ENCODE measurements at regions not wholly inside any gene's neighbourhood (a gene's known extent, or its start where the extent isn't known, plus 50 kb on each side); places are given as distances from the start of the nearest gene placed in this dataset.
A peak's percentile ranks its signal among the peaks of the same experiment; 100 is the strongest.

GRCh38 chr19:29107831-29108230 lies 105.1 kb downstream of the UQCRFS1 start:
- WGBS, 4 donors: 60 to 65% (median 61%) methylated on average over 6 of the region's 6 CpGs
- intact Hi-C loops (cut with DNase I): no loop called here
- DNase-seq: no peak
- no peaks in the 10 kb centered on the region for H3K36me3 ChIP-seq
- peaks cover 0 to 11% (median 0%) of the 10 kb centered on the region in 9 donors for H3K27me3 ChIP-seq
- no peaks in the 10 kb centered on the region for H3K9me3 ChIP-seq
- no peaks in the 10 kb centered on the region for H3K4me1 ChIP-seq
- no peak for TF ChIP-seq POLR2A (IDR thresholded peaks at IDR 0.05)
- no peak for TF ChIP-seq CTCF (IDR thresholded peaks at IDR 0.05)
- no peak overlapping the region for H3K27ac ChIP-seq
- no peak overlapping the region for H3K4me3 ChIP-seq
- ATAC-seq: no peak

- 71 to 86% (median 81%) methylated on average over 7 of the region's 7 CpGs for WGBS, 4 donors
- no peak for TF ChIP-seq CTCF (IDR thresholded peaks at IDR 0.05)
- Histone ChIP-seq H3K27me3 (peaks cover 0 to 11% (median 0%) of the 10 kb centered on the region in 9 donors), H3K4me1 (no peaks in the 10 kb centered on the region), H3K27ac (no peak overlapping the region), H3K9me3 (no peaks in the 10 kb centered on the region), H3K36me3 (no peaks in the 10 kb centered on the region), H3K4me3 (no peak overlapping the region)
- intact Hi-C loops (cut with DNase I): no loop called here
- ATAC-seq: no peak
- no peak for DNase-seq
Observed at GRCh38 chr19:29106346-29106885, 106.5 kb downstream of the UQCRFS1 start.

- DNase-seq: no peak
- Histone ChIP-seq H3K4me1 (no peaks in the 10 kb centered on the region), H3K27ac (no peak overlapping the region), H3K36me3 (no peaks in the 10 kb centered on the region), H3K9me3 (no peaks in the 10 kb centered on the region), H3K27me3 (peaks cover 0 to 11% (median 0%) of the 10 kb centered on the region in 9 donors), H3K4me3 (no peak overlapping the region)
- WGBS, 4 donors: 60 to 64% (median 61%) methylated on average over 11 of the region's 11 CpGs
- ATAC-seq: no peak
- TF ChIP-seq CTCF (IDR thresholded peaks at IDR 0.05): no peak
- intact Hi-C loops (cut with DNase I): no loop called here
Observed at GRCh38 chr19:29105629-29106292, 107.2 kb downstream of the UQCRFS1 start.

- H3K4me3 ChIP-seq: no peak overlapping the region
- H3K36me3 ChIP-seq: no peaks in the 10 kb centered on the region
- H3K27ac ChIP-seq: no peak overlapping the region
- WGBS, 4 donors: 81 to 90% (median 88%) methylated on average over 10 of the region's 10 CpGs
- ATAC-seq (peak in 1 of 4 donors; percentile 31), DNase-seq (no peak)
- H3K27me3 ChIP-seq: peaks cover 0 to 11% (median 0%) of the 10 kb centered on the region in 9 donors
- H3K9me3 ChIP-seq: peaks cover 0 to 9% (median 0%) of the 10 kb centered on the region in 12 donors
- intact Hi-C loops (cut with DNase I): no loop called here
- no peaks in the 10 kb centered on the region for H3K4me1 ChIP-seq
- TF ChIP-seq CTCF (IDR thresholded peaks at IDR 0.05) (no peak), POLR2A (IDR thresholded peaks at IDR 0.05) (no peak)
Observed at GRCh38 chr19:29104605-29105241, 108.2 kb downstream of the UQCRFS1 start.

Data from heart left ventricle (tissue), 16 donors.